ENCODE measurements at regions not wholly inside any gene's neighbourhood (a gene's known extent, or its start where the extent isn't known, plus 50 kb on each side); places are given as distances from the start of the nearest gene placed in this dataset.

- WGBS, result 83% methylated on average over 2 of the region's 2 CpGs
- no peak for DNase-seq (ENCODE audit: extremely low spot score)
- no peak for TF ChIP-seq EP300 (IDR thresholded peaks at IDR 0.05)
- TF ChIP-seq POLR2AphosphoS5 (IDR thresholded peaks at IDR 0.05), result no peak
- no peak for TF ChIP-seq POLR2A (IDR thresholded peaks at IDR 0.05; ENCODE audit: low read depth)
- no peak for TF ChIP-seq CTCF (IDR thresholded peaks at IDR 0.05)
- intact Hi-C loops (cut with DNase I), result no loop called here
- Histone ChIP-seq H3K9me3 (peaks cover 0 to 16% (median 5%) of the 10 kb centered on the region in 4 donors), H3K4me3 (no peak overlapping the region), H3K27me3 (no peaks in the 10 kb centered on the region), H3K27ac (replicated peaks in 1 of 4) (no peak overlapping the region), H3K4me1 (peaks cover 0 to 9% (median 0%) of the 10 kb centered on the region in 4 donors), H3K36me3 (no peaks in the 10 kb centered on the region)
These were observed 375.1 kb downstream of the KLF5 start for GRCh38 chr13:73433890-73434289.

- intact Hi-C loops (cut with DNase I), result no loop called here
- 76% methylated on average over 1 of the region's 1 CpG for WGBS
These were observed 374.7 kb downstream of the KLF5 start for GRCh38 chr13:73433458-73433857.

GRCh38 chr13:73429701-73430100 lies 370.9 kb downstream of the KLF5 start:
- DNase-seq (ENCODE audit: extremely low spot score), result no peak
- TF ChIP-seq POLR2A (IDR thresholded peaks at IDR 0.05; ENCODE audit: low read depth) (no peak), CTCF (IDR thresholded peaks at IDR 0.05) (no peak), EP300 (IDR thresholded peaks at IDR 0.05) (no peak), POLR2AphosphoS5 (IDR thresholded peaks at IDR 0.05) (no peak)
- H3K27ac ChIP-seq (replicated peaks in 1 of 4), result no peak overlapping the region
- no peaks in the 10 kb centered on the region for H3K9me3 ChIP-seq
- no peaks in the 10 kb centered on the region for H3K27me3 ChIP-seq
- no peaks in the 10 kb centered on the region for H3K36me3 ChIP-seq
- no peak overlapping the region for H3K4me3 ChIP-seq
- intact Hi-C loops (cut with DNase I), result loop anchor here (10.0 kb wide), 1 partner anchor 365 kb away; no protein-coding TSS in a partner anchor
- 80% methylated on average over 1 of the region's 1 CpG for WGBS
- peaks cover 0 to 24% (median 4%) of the 10 kb centered on the region in 4 donors for H3K4me1 ChIP-seq

More at GRCh38 chr13:73433458-73433857, 374.7 kb downstream of the KLF5 start:
- no peaks in the 10 kb centered on the region for H3K36me3 ChIP-seq
- TF ChIP-seq EP300 (IDR thresholded peaks at IDR 0.05), result no peak
- no peak for TF ChIP-seq POLR2A (IDR thresholded peaks at IDR 0.05; ENCODE audit: low read depth)
- TF ChIP-seq CTCF (IDR thresholded peaks at IDR 0.05), result no peak
- no peak for TF ChIP-seq POLR2AphosphoS5 (IDR thresholded peaks at IDR 0.05)
- no peak overlapping the region for H3K4me3 ChIP-seq
- H3K9me3 ChIP-seq, result peaks cover 0 to 11% (median 1%) of the 10 kb centered on the region in 4 donors
- H3K27me3 ChIP-seq, result no peaks in the 10 kb centered on the region
- DNase-seq (ENCODE audit: extremely low spot score), result no peak
- no peak overlapping the region for H3K27ac ChIP-seq (replicated peaks in 1 of 4)
- peaks cover 0 to 14% (median 0%) of the 10 kb centered on the region in 4 donors for H3K4me1 ChIP-seq

- H3K9me3 ChIP-seq, result no peaks in the 10 kb centered on the region
- no peaks in the 10 kb centered on the region for H3K36me3 ChIP-seq
- H3K27me3 ChIP-seq, result no peaks in the 10 kb centered on the region
- intact Hi-C loops (cut with DNase I), result loop anchor here (10.0 kb wide), 1 partner anchor 364 kb away; no protein-coding TSS in a partner anchor
- H3K27ac ChIP-seq (replicated peaks in 1 of 4), result no peak overlapping the region
- TF ChIP-seq POLR2A (IDR thresholded peaks at IDR 0.05; ENCODE audit: low read depth) (no peak), CTCF (IDR thresholded peaks at IDR 0.05) (no peak), POLR2AphosphoS5 (IDR thresholded peaks at IDR 0.05) (no peak), EP300 (IDR thresholded peaks at IDR 0.05) (no peak)
- peaks cover 0 to 24% (median 4%) of the 10 kb centered on the region in 4 donors for H3K4me1 ChIP-seq
- DNase-seq (ENCODE audit: extremely low spot score), result no peak
- WGBS, result 83% methylated on average over 1 of the region's 1 CpG
- no peak overlapping the region for H3K4me3 ChIP-seq
These were observed 369.9 kb downstream of the KLF5 start for GRCh38 chr13:73428706-73429105.

- Histone ChIP-seq H3K9me3 (no peaks in the 10 kb centered on the region), H3K36me3 (no peaks in the 10 kb centered on the region), H3K4me3 (no peak overlapping the region), H3K4me1 (peaks cover 0 to 24% (median 4%) of the 10 kb centered on the region in 4 donors), H3K27me3 (no peaks in the 10 kb centered on the region), H3K27ac (replicated peaks in 1 of 4) (no peak overlapping the region)
- 31% methylated on average over 3 of the region's 3 CpGs for WGBS
- TF ChIP-seq CTCF (IDR thresholded peaks at IDR 0.05), result no peak
- no peak for TF ChIP-seq POLR2AphosphoS5 (IDR thresholded peaks at IDR 0.05)
- TF ChIP-seq POLR2A (IDR thresholded peaks at IDR 0.05; ENCODE audit: low read depth), result no peak
- TF ChIP-seq EP300 (IDR thresholded peaks at IDR 0.05), result no peak
- DNase-seq (ENCODE audit: extremely low spot score), result no peak
- intact Hi-C loops (cut with DNase I), result loop anchor here (10.0 kb wide), 1 partner anchor 363 kb away; no protein-coding TSS in a partner anchor
These were observed 369.3 kb downstream of the KLF5 start for GRCh38 chr13:73428137-73428536.

Data from esophagus muscularis mucosa (tissue), 4 donors.